Upper lobe of left lung (tissue), 4 donors: ENCODE measurements at regions not wholly inside any gene's neighbourhood (a gene's known extent, or its start where the extent isn't known, plus 50 kb on each side); places are given as distances from the start of the nearest gene placed in this dataset.
"Not testable (repeated sequence)": the region's sequence is repeated elsewhere in the genome, so short reads cannot be mapped to it uniquely, and the experiment has no call there.

Experiments
- POLR2A ChIP-seq, 4 donors: fragments of 450-650 bp; IDR thresholded peaks; one replicate each; pipeline ENCODE4 v1.5.1; 2016 to 2017; ENCODE audit warnings: antibody characterized with exemption in 4 of 4, mild to moderate bottlenecking in 2 of 4
- TF ChIP-seq, protein P1 (sequence below), 6 experiments: fragments of 450-650 bp in 4 of 6; fragments of 200-600 bp in 2 of 6; sonication (generic) in 2 of 6; IDR thresholded peaks; one replicate each; pipeline ENCODE4 v1.5.1; 2016 to 2019; ENCODE audit warnings: antibody characterized with exemption in 6 of 6

DNA sequence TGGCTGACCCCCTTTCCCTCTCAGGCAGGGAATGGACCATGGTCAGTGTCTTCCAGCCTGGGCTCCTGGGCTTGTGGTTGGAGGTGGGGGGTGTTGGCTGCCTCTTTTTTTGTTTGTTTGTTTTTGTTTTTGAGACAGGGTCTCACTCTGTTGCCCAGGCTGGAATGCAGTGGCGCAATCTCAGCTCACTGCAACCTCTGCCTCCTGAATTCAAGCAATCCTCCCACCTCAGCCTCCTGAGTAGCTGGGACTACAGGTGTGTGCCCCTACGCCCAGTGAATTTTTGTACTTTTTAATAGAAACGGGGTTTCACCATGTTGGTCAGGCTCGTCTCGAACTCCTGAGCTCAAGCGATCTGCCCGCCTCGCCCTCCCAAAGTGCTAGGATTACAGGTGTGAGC is 465.8 kb downstream of the STK39 start:
- TF ChIP-seq, protein P1, sequence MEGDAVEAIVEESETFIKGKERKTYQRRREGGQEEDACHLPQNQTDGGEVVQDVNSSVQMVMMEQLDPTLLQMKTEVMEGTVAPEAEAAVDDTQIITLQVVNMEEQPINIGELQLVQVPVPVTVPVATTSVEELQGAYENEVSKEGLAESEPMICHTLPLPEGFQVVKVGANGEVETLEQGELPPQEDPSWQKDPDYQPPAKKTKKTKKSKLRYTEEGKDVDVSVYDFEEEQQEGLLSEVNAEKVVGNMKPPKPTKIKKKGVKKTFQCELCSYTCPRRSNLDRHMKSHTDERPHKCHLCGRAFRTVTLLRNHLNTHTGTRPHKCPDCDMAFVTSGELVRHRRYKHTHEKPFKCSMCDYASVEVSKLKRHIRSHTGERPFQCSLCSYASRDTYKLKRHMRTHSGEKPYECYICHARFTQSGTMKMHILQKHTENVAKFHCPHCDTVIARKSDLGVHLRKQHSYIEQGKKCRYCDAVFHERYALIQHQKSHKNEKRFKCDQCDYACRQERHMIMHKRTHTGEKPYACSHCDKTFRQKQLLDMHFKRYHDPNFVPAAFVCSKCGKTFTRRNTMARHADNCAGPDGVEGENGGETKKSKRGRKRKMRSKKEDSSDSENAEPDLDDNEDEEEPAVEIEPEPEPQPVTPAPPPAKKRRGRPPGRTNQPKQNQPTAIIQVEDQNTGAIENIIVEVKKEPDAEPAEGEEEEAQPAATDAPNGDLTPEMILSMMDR (IDR thresholded peaks at IDR 0.05) = not testable (repeated sequence)
- TF ChIP-seq POLR2A (IDR thresholded peaks at IDR 0.05) = not testable (repeated sequence)
